H1 (cell line): ENCODE measurements at regions not wholly inside any gene's neighbourhood (a gene's known extent, or its start where the extent isn't known, plus 50 kb on each side); places are given as distances from the start of the nearest gene placed in this dataset.

ENCODE experiments used
- CTCF ChIA-PET: fragments of 300-600 bp; sonication (Branson Sonifier 250); formaldehyde crosslinking; loops from one replicate; lab custom pipeline; 2021; ENCODE audit not compliant: partially characterized antibody; lab: Charles Lee
- POLR2A ChIA-PET: fragments of 300-600 bp; sonication (Branson Sonifier 250); formaldehyde crosslinking; loops from one replicate; lab custom pipeline; 2021; ENCODE audit warnings: inconsistent platforms; ENCODE audit not compliant: partially characterized antibody; lab: Charles Lee
- DNase-seq, 2 experiments: peaks; one replicate each; pipeline versions ENCODE4 v3.0.0 to v3.0.0-alpha.2; 2010 to 2022; ENCODE audit warnings: low spot score in 2 of 2, low read depth in 1 of 2, mixed read lengths in 1 of 2
- FAIRE-seq: peaks from 2 replicates; lab custom pipeline; 2011; peaks lifted over from hg19 to GRCh38; lab: Jason Lieb, UNC
- H2AFZ ChIP-seq: 2 replicates; pipeline ENCODE4 v1.8.1; 2012; ENCODE audit warnings: low read length, inconsistent platforms
- H2AK5ac ChIP-seq: 2 replicates; pipeline ENCODE4 v1.6.1; 2013; ENCODE audit warnings: low read depth, low read length
- H2BK120ac ChIP-seq: replicated peaks from 2 replicates; pipeline ENCODE3; 2013; ENCODE audit warnings: low read depth, low read length, inconsistent platforms
- H2BK12ac ChIP-seq: 2 replicates; pipeline ENCODE4 v1.6.1; 2013; ENCODE audit warnings: low read depth, low read length
- H2BK15ac ChIP-seq: 2 replicates; pipeline ENCODE4 v1.6.1; 2013; ENCODE audit warnings: low read length
- H2BK20ac ChIP-seq: 2 replicates; pipeline ENCODE4 v1.6.1; 2013; ENCODE audit warnings: low read length
- H2BK5ac ChIP-seq: 2 replicates; pipeline ENCODE4 v1.6.1; 2013; ENCODE audit warnings: low read depth, low read length
- H3K14ac ChIP-seq: 2 replicates; pipeline ENCODE4 v1.6.1; 2013; ENCODE audit warnings: inconsistent platforms; ENCODE audit not compliant: insufficient read length
- H3K18ac ChIP-seq: 2 replicates; pipeline ENCODE4 v1.6.1; 2013; ENCODE audit warnings: low read length; ENCODE audit errors: extremely low read depth
- H3K23ac ChIP-seq: 2 replicates; pipeline ENCODE4 v1.6.1; 2013; ENCODE audit warnings: inconsistent platforms; ENCODE audit not compliant: insufficient read length
- H3K23me2 ChIP-seq: 2 replicates; pipeline ENCODE4 v1.6.1; 2013; ENCODE audit warnings: low read depth, low read length
- H3K27ac ChIP-seq: 2 replicates; pipeline ENCODE4 v1.6.1; 2011; ENCODE audit warnings: low read depth, low read length, inconsistent platforms
- H3K27me3 ChIP-seq, 4 experiments: replicated peaks in 1 of 4; 1 replicate in 1 of 4; 2 replicates in 3 of 4; pipeline versions ENCODE4 v1.6.1 to v1.8.1; 2011 to 2013; ENCODE audit warnings: low read length in 3 of 4, mild to moderate bottlenecking in 3 of 4, inconsistent platforms in 2 of 4, mixed read lengths in 2 of 4, moderate library complexity in 1 of 4; ENCODE audit not compliant: control insufficient read depth in 3 of 4, insufficient read depth in 3 of 4; ENCODE audit errors: extremely low read depth in 1 of 4
- H3K36me3 ChIP-seq, 4 experiments: 2 replicates each; pipeline versions ENCODE4 v1.6.1 to v1.8.1; 2011 to 2013; ENCODE audit warnings: mild to moderate bottlenecking in 4 of 4, low read length in 3 of 4, moderate library complexity in 2 of 4, control low read depth in 1 of 4, inconsistent platforms in 1 of 4; ENCODE audit not compliant: insufficient read depth in 4 of 4, control insufficient read depth in 2 of 4
- H3K4ac ChIP-seq: replicated peaks from 2 replicates; pipeline ENCODE3; 2013; ENCODE audit warnings: low read length, low read depth, mixed read lengths, inconsistent platforms; ENCODE audit not compliant: insufficient read length
- H3K4me1 ChIP-seq, 4 experiments: replicated peaks in 1 of 4; 1 replicate in 1 of 4; 2 replicates in 3 of 4; pipeline versions ENCODE4 v1.6.1 to v1.8.1; 2011 to 2013; ENCODE audit warnings: low read length in 3 of 4, inconsistent platforms in 2 of 4, mixed read lengths in 1 of 4; ENCODE audit not compliant: insufficient read depth in 4 of 4, control insufficient read depth in 3 of 4
- H3K4me2 ChIP-seq, 2 experiments: 2 replicates each; pipeline versions ENCODE4 v1.6.1 to v1.8.1; 2011 to 2013; ENCODE audit warnings: low read depth in 2 of 2, low read length in 2 of 2, control low read depth in 1 of 2, inconsistent platforms in 1 of 2, mild to moderate bottlenecking in 1 of 2; ENCODE audit not compliant: insufficient read depth in 1 of 2
- H3K4me3 ChIP-seq, 4 experiments: fragments of 200-600, 300-600 bp in 1 of 4; sonication (generic), shearing (Covaris generic), sonication (Bioruptor Twin) in 1 of 4; 2 replicates each; pipeline versions ENCODE4 v1.5.1 to v1.8.1; 2011 to 2016; ENCODE audit warnings: low read length in 4 of 4, low read depth in 3 of 4, control low read depth in 2 of 4, inconsistent platforms in 2 of 4, mild to moderate bottlenecking in 2 of 4, mixed read lengths in 1 of 4, moderate library complexity in 1 of 4; ENCODE audit not compliant: insufficient read depth in 2 of 4; ENCODE audit errors: extremely low read depth in 1 of 4
- H3K56ac ChIP-seq: replicated peaks from 2 replicates; pipeline ENCODE3; 2013; ENCODE audit warnings: low read depth, mild to moderate bottlenecking, mixed read lengths, low read length, inconsistent platforms; ENCODE audit not compliant: insufficient read length
- H3K79me1 ChIP-seq: 2 replicates; pipeline ENCODE4 v1.6.1; 2013; ENCODE audit warnings: low read depth, low read length, control low read depth
- H3K79me2 ChIP-seq, 2 experiments: 2 replicates each; pipeline versions ENCODE4 v1.6.1 to v1.8.1; 2012 to 2013; ENCODE audit warnings: low read length in 2 of 2, mild to moderate bottlenecking in 2 of 2, inconsistent platforms in 1 of 2; ENCODE audit not compliant: insufficient read depth in 2 of 2, control insufficient read depth in 1 of 2
- H3K9ac ChIP-seq, 4 experiments: replicated peaks in 1 of 4; 1 replicate in 1 of 4; 2 replicates in 3 of 4; pipeline versions ENCODE4 v1.6.1 to v1.8.1; 2011 to 2013; ENCODE audit warnings: low read depth in 3 of 4, low read length in 3 of 4, control low read depth in 2 of 4, mild to moderate bottlenecking in 2 of 4, moderate library complexity in 2 of 4, inconsistent platforms in 1 of 4; ENCODE audit errors: extremely low read depth in 1 of 4
- H3K9me3 ChIP-seq, 2 experiments: 2 replicates each; pipeline versions ENCODE4 v1.6.1 to v1.8.1; 2012 to 2013; ENCODE audit warnings: mild to moderate bottlenecking in 2 of 2, moderate library complexity in 2 of 2, control low read depth in 1 of 2, inconsistent platforms in 1 of 2, low read depth in 1 of 2, low read length in 1 of 2, mixed read lengths in 1 of 2; ENCODE audit not compliant: insufficient read depth in 2 of 2
- H4K20me1 ChIP-seq, 2 experiments: replicated peaks in 1 of 2; 2 replicates each; pipeline versions ENCODE3 to v1.8.1; 2011 to 2013; ENCODE audit warnings: inconsistent platforms in 2 of 2, low read length in 2 of 2, mild to moderate bottlenecking in 1 of 2; ENCODE audit not compliant: insufficient read depth in 2 of 2, control insufficient read depth in 1 of 2
- H4K5ac ChIP-seq: 2 replicates; pipeline ENCODE4 v1.6.1; 2013; ENCODE audit warnings: low read length, low read depth, mixed read lengths, inconsistent platforms; ENCODE audit not compliant: insufficient read length
- H4K8ac ChIP-seq: 2 replicates; pipeline ENCODE4 v1.8.0; 2013; ENCODE audit warnings: mild to moderate bottlenecking, moderate library complexity, low read length, inconsistent platforms; ENCODE audit not compliant: insufficient read depth; ENCODE audit errors: extremely low read depth
- H4K91ac ChIP-seq: replicated peaks from 2 replicates; pipeline ENCODE3; 2013; ENCODE audit warnings: low read length, mixed read lengths, inconsistent platforms; ENCODE audit not compliant: insufficient read length
- HDAC2 ChIP-seq, 2 experiments: fragments of 300-600 bp in 1 of 2; sonication (generic) in 1 of 2; IDR thresholded peaks; 2 replicates each; pipeline ENCODE4 v1.6.1; 2011 to 2012; ENCODE audit warnings: low read depth in 2 of 2, low read length in 2 of 2, mild to moderate bottlenecking in 2 of 2, moderate library complexity in 2 of 2, borderline replicate concordance in 1 of 2, inconsistent platforms in 1 of 2
- POLR2A ChIP-seq, 2 experiments: IDR thresholded peaks; 1 replicate in 1 of 2; 2 replicates in 1 of 2; pipeline ENCODE4 v1.6.1; 2011; ENCODE audit warnings: low read depth in 2 of 2, low read length in 2 of 2, mild to moderate bottlenecking in 2 of 2; ENCODE audit errors: control extremely low read depth in 1 of 2
- RBBP5 ChIP-seq: IDR thresholded peaks from 2 replicates; pipeline ENCODE4 v1.7.1; 2012; ENCODE audit warnings: low read depth, mild to moderate bottlenecking, inconsistent platforms, low read length, moderate library complexity, borderline replicate concordance
- TEAD4 ChIP-seq: IDR thresholded peaks from 2 replicates; pipeline ENCODE4 v1.6.1; 2012; ENCODE audit warnings: low read depth, low read length, inconsistent platforms, mixed read lengths

DNA sequence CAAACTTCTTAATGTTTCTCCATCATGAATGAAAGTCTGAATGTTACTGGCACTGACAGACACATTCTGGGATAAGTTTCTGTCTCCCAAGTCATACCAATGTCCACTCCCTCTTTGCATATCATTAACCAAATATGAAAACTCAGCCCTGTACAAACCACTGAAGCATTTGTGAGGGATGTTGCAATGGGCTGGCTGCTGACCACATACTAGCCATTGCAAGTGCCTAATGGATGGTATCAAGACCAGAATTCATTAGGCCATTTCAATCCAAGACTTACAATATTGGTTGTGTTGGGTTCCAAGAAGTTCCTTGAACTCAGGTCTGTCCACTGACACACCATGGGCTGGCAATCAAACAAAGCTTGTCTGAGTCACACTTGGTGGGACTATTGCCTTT is 73.8 kb downstream of the CBLN2 start:
- Histone ChIP-seq H3K56ac (no peak overlapping the region), H2BK120ac (no peak overlapping the region), H4K91ac (no peak overlapping the region), H3K23ac (no peak overlapping the region), H4K8ac (no peak overlapping the region), H2BK15ac (no peak overlapping the region), H3K36me3 (no peaks in the 10 kb centered on the region), H3K27ac (no peak overlapping the region), H3K9me3 (peaks cover 51 to 59% of the 10 kb centered on the region in 2 experiments), H2BK5ac (no peak overlapping the region), H2AFZ (no peak overlapping the region), H3K4ac (no peak overlapping the region), H3K18ac (no peak overlapping the region), H3K79me2 (no peaks in the 10 kb centered on the region), H2BK12ac (no peak overlapping the region), H3K4me2 (no peak overlapping the region), H4K5ac (no peak overlapping the region), H3K27me3 (no peaks in the 10 kb centered on the region), H3K14ac (no peak overlapping the region), H3K79me1 (no peaks in the 10 kb centered on the region), H4K20me1 (no peaks in the 10 kb centered on the region), H3K4me1 (no peaks in the 10 kb centered on the region), H2AK5ac (no peak overlapping the region), H2BK20ac (no peak overlapping the region), H3K9ac (no peak overlapping the region), H3K23me2 (no peaks in the 10 kb centered on the region), H3K4me3 (no peak overlapping the region)
- FAIRE-seq (no peak), DNase-seq (no peak)
- POLR2A ChIA-PET, result no interaction called here
- CTCF ChIA-PET, result no interaction called here
- TF ChIP-seq TEAD4 (no peak), POLR2A (IDR thresholded peaks at IDR 0.05; ENCODE audit: control extremely low read depth in 1 of 2, low read depth in 2 of 2, low read length in 2 of 2) (no peak), RBBP5 (no peak), HDAC2 (IDR thresholded peaks at IDR 0.05; ENCODE audit: borderline replicate concordance in 1 of 2, low read depth in 2 of 2, low read length in 2 of 2) (no peak)
